Thoracic aorta (tissue), 2 donors: ENCODE measurements at regions not wholly inside any gene's neighbourhood (a gene's known extent, or its start where the extent isn't known, plus 50 kb on each side); places are given as distances from the start of the nearest gene placed in this dataset.

ENCODE experiments used
- ATAC-seq: fragments of 150-250 bp; one replicate; pipeline ENCODE4 v1.8.0; 2017; ENCODE audit warnings: low read depth; ENCODE audit not compliant: insufficient number of reproducible peaks, low FRiP score
- DNase-seq: peaks from one replicate; pipeline ENCODE4 v3.0.0-alpha.2; 2020; ENCODE audit warnings: low spot score
- H3K27ac ChIP-seq, 2 donors: fragments of 200-600 bp; sonication (generic); 1 replicate in 1 of 2; 2 replicates in 1 of 2; pipeline ENCODE4 v1.5.1; 2016; ENCODE audit warnings: mild to moderate bottlenecking in 2 of 2, moderate library complexity in 2 of 2
- H3K27me3 ChIP-seq: fragments of 200-600 bp; sonication (generic); replicated peaks from 2 replicates; pipeline ENCODE4 v1.6.0; 2016; ENCODE audit warnings: mild to moderate bottlenecking; ENCODE audit not compliant: insufficient read depth
- H3K36me3 ChIP-seq: fragments of 200-600 bp; sonication (generic); one replicate; pipeline ENCODE4 v1.5.1; 2016
- H3K4me1 ChIP-seq, 2 donors: fragments of 200-600 bp; sonication (generic); 1 replicate in 1 of 2; 2 replicates in 1 of 2; pipeline versions ENCODE4 v1.5.1 to v1.6.0; 2016; ENCODE audit warnings: low read depth in 2 of 2, mild to moderate bottlenecking in 1 of 2; ENCODE audit not compliant: control insufficient read depth in 1 of 2
- H3K4me3 ChIP-seq: fragments of 200-600 bp; sonication (generic); 2 replicates; pipeline ENCODE4 v1.5.1; 2016; ENCODE audit warnings: mild to moderate bottlenecking
- H3K9me3 ChIP-seq: fragments of 200-600 bp; sonication (generic); 2 replicates; pipeline ENCODE4 v1.5.1; 2016
- CTCF ChIP-seq: fragments of 200-600 bp; sonication (generic); IDR thresholded peaks from one replicate; pipeline ENCODE4 v1.5.1; 2019; ENCODE audit warnings: antibody characterized with exemption

GRCh38 chr3:81390796-81391195, 370.6 kb downstream of the GBE1 start:
- no peak for TF ChIP-seq CTCF
- Histone ChIP-seq H3K27me3 (no peaks in the 10 kb centered on the region), H3K4me1 (no peaks in the 10 kb centered on the region), H3K4me3 (no peak overlapping the region), H3K9me3 (no peaks in the 10 kb centered on the region), H3K27ac (no peak overlapping the region), H3K36me3 (no peaks in the 10 kb centered on the region)
- ATAC-seq (no peak), DNase-seq (no peak)

GRCh38 chr3:81388191-81388590, 373.3 kb downstream of the GBE1 start:
- H3K27ac ChIP-seq: no peak overlapping the region
- H3K9me3 ChIP-seq: no peaks in the 10 kb centered on the region
- ATAC-seq (no peak), DNase-seq (no peak)
- H3K4me3 ChIP-seq: no peak overlapping the region
- H3K36me3 ChIP-seq: no peaks in the 10 kb centered on the region
- no peaks in the 10 kb centered on the region for H3K27me3 ChIP-seq
- TF ChIP-seq CTCF: no peak
- no peaks in the 10 kb centered on the region for H3K4me1 ChIP-seq

- Histone ChIP-seq H3K36me3 (no peaks in the 10 kb centered on the region), H3K27ac (no peak overlapping the region), H3K9me3 (no peaks in the 10 kb centered on the region), H3K4me3 (no peak overlapping the region), H3K4me1 (no peaks in the 10 kb centered on the region), H3K27me3 (no peaks in the 10 kb centered on the region)
- TF ChIP-seq CTCF: no peak
- DNase-seq (no peak), ATAC-seq (no peak)
These were observed 379.0 kb downstream of the GBE1 start for GRCh38 chr3:81382470-81382869.

GRCh38 chr3:81380234-81380633, 381.2 kb downstream of the GBE1 start:
- DNase-seq: no peak
- TF ChIP-seq CTCF: no peak

GRCh38 chr3:81378552-81379293, 382.7 kb downstream of the GBE1 start:
- Histone ChIP-seq H3K4me3 (no peak overlapping the region), H3K36me3 (no peaks in the 10 kb centered on the region), H3K4me1 (no peaks in the 10 kb centered on the region), H3K27me3 (no peaks in the 10 kb centered on the region), H3K9me3 (no peaks in the 10 kb centered on the region), H3K27ac (no peak overlapping the region)
- ATAC-seq: no peak
- no peak for TF ChIP-seq CTCF
- no peak for DNase-seq

More at GRCh38 chr3:81380234-81380633, 381.2 kb downstream of the GBE1 start:
- Histone ChIP-seq H3K27ac (no peak overlapping the region), H3K9me3 (no peaks in the 10 kb centered on the region), H3K27me3 (no peaks in the 10 kb centered on the region), H3K4me1 (no peaks in the 10 kb centered on the region), H3K4me3 (no peak overlapping the region), H3K36me3 (no peaks in the 10 kb centered on the region)
- no peak for ATAC-seq
